ENCODE measurements at regions not wholly inside any gene's neighbourhood (a gene's known extent, or its start where the extent isn't known, plus 50 kb on each side); places are given as distances from the start of the nearest gene placed in this dataset.

- TF ChIP-seq, protein P1, sequence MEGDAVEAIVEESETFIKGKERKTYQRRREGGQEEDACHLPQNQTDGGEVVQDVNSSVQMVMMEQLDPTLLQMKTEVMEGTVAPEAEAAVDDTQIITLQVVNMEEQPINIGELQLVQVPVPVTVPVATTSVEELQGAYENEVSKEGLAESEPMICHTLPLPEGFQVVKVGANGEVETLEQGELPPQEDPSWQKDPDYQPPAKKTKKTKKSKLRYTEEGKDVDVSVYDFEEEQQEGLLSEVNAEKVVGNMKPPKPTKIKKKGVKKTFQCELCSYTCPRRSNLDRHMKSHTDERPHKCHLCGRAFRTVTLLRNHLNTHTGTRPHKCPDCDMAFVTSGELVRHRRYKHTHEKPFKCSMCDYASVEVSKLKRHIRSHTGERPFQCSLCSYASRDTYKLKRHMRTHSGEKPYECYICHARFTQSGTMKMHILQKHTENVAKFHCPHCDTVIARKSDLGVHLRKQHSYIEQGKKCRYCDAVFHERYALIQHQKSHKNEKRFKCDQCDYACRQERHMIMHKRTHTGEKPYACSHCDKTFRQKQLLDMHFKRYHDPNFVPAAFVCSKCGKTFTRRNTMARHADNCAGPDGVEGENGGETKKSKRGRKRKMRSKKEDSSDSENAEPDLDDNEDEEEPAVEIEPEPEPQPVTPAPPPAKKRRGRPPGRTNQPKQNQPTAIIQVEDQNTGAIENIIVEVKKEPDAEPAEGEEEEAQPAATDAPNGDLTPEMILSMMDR (IDR thresholded peaks at IDR 0.05; ENCODE audit: insufficient read depth, low read depth, low read length, missing control alignments): no peak
- no peak overlapping the region for H3K4me3 ChIP-seq (ENCODE audit: low read depth, low read length)
- no peak for DNase-seq (ENCODE audit: low read depth)
Measured at GRCh38 chr21:15557925-15558324, 171.9 kb upstream of the USP25 start.

- DNase-seq (ENCODE audit: low read depth): no peak
- TF ChIP-seq, protein P1 (IDR thresholded peaks at IDR 0.05; ENCODE audit: insufficient read depth, low read depth, low read length, missing control alignments): no peak
- H3K4me3 ChIP-seq (ENCODE audit: low read depth, low read length): no peak overlapping the region
Measured at GRCh38 chr21:15558884-15559283, 170.9 kb upstream of the USP25 start.

DNA sequence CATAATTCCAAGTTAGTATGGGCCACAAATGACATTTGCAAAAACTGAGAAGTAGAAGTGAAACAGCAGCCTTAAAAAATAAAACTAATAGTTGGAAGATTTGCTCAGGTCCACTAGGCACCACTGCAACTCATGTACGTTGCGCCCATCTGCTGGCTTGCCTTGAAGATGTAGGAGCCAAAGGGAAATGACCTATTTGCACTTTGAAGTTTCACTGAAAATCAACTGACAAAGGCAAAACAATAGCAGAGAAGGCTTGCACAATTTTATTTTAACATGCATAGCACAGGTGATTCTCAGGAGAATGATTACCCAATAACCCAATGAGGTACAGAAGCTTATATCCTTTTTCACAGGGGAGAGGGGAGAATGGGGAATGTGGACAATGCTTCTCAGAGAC is 170.1 kb upstream of the USP25 start:
- TF ChIP-seq, protein P1 (IDR thresholded peaks at IDR 0.05; ENCODE audit: insufficient read depth, low read depth, low read length, missing control alignments): no peak
- no peak for DNase-seq (ENCODE audit: low read depth)
- no peak overlapping the region for H3K4me3 ChIP-seq (ENCODE audit: low read depth, low read length)

GRCh38 chr21:15560383-15561056 is 169.3 kb upstream of the USP25 start:
- no peak for DNase-seq (ENCODE audit: low read depth)
- TF ChIP-seq, protein P1 (IDR thresholded peaks at IDR 0.05; ENCODE audit: insufficient read depth, low read depth, low read length, missing control alignments): no peak
- H3K4me3 ChIP-seq (ENCODE audit: low read depth, low read length): no peak overlapping the region

- no peak for DNase-seq (ENCODE audit: low read depth)
- no peak overlapping the region for H3K4me3 ChIP-seq (ENCODE audit: low read depth, low read length)
- TF ChIP-seq, protein P1 (IDR thresholded peaks at IDR 0.05; ENCODE audit: insufficient read depth, low read depth, low read length, missing control alignments): no peak
Measured at GRCh38 chr21:15562748-15563147, 167.0 kb upstream of the USP25 start.

- TF ChIP-seq, protein P1 (IDR thresholded peaks at IDR 0.05; ENCODE audit: insufficient read depth, low read depth, low read length, missing control alignments): no peak
- H3K4me3 ChIP-seq (ENCODE audit: low read depth, low read length): no peak overlapping the region
- DNase-seq (ENCODE audit: low read depth): no peak
Measured at GRCh38 chr21:15564907-15565306, 164.9 kb upstream of the USP25 start.

DNA sequence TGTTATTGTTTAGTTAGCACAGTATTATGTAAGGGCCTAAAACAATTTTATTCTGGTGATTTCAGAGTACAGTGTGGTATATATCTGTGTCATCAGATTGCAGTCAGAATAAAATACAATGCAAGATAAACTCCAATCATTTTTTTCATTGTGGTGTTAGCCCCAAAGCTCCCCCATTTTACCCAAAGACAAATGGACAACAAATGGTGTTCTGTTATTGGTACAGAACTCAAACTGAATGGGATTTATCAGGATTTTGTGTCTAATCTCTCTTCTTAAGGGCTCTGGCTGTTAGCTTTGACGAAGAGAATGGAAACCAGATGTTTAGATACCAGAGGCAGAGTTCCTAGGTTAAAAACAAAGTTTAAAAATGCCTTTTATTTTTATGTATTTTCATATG is 163.1 kb upstream of the USP25 start:
- TF ChIP-seq, protein P1 (IDR thresholded peaks at IDR 0.05; ENCODE audit: insufficient read depth, low read depth, low read length, missing control alignments): no peak
- H3K4me3 ChIP-seq (ENCODE audit: low read depth, low read length): no peak overlapping the region
- DNase-seq (ENCODE audit: low read depth): no peak

Data from GM12865 (cell line).